GM21619 (cell line): ENCODE measurements at regions not wholly inside any gene's neighbourhood (a gene's known extent, or its start where the extent isn't known, plus 50 kb on each side); places are given as distances from the start of the nearest gene placed in this dataset.
A peak's percentile ranks its signal among the peaks of the same experiment; 100 is the strongest.

Source experiments
- ATAC-seq: cut with Tn5 transposase; IDR thresholded peaks from one replicate; pipeline ENCODE4 v1.9.1; 2021; ENCODE audit not compliant: unreplicated experiment

DNA sequence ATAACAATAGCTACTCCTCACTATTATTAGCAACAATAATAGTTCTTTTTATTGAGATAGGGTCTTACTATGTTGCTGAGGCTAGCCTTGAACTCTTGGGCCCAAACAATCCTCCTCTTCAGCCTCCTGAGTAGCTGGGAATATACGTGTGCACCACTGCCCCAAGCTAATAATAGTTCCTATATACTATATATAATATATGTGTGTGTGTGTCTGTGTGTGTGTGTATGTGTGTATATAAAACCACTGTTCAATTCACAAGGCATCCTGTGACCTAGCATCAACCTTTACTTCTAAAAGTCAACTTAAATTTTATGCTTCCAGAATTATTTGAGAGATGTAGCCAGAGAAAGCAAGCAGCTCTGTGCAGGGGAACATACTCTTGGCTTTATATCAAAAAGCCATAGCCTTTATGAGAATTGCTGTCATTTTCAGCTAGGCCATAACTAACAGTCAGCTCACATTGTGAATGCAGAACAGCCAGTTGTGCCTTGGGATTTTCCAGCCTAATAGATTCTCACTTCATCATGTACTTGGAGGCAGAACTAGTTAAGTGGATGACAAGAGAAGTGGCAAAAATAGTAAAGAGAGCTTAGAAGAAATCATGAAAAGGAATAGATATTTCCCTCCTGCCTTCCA, 665.5 kb downstream of the NYAP2 start:
- no peak for ATAC-seq

GRCh38 chr2:226063704-226064440, 664.4 kb downstream of the NYAP2 start:
- no peak for ATAC-seq

DNA sequence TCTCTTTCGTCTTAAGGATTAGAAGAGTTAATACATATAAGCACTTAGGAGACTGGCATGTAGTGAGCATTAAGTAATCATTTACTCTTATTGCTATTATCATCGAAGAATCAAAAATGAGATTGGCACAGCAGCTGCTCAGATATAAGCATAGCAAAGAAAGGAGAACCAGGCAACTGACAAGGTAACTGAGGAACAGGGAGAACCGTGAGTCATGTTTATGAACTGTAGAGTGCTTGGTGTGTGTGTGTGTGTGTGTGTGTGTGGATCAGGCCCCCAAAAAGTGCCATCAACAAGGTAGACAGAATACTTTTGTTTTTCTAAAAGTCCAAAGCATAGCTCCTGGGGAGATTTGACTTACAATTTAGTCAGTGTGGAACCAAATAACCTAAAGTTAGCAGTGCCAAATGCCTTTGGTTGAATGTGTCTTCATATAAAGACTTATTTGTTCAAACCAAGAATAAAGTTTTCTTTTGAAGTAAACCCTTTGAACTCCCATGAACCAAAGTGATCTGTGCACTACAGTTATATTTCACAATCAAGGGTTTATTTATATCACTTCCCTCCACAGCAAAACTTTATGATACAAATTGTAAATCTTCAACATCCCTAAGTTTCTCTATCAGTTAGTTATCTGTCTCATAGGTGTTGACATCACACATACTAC, 660.6 kb downstream of the NYAP2 start:
- ATAC-seq = no peak

DNA sequence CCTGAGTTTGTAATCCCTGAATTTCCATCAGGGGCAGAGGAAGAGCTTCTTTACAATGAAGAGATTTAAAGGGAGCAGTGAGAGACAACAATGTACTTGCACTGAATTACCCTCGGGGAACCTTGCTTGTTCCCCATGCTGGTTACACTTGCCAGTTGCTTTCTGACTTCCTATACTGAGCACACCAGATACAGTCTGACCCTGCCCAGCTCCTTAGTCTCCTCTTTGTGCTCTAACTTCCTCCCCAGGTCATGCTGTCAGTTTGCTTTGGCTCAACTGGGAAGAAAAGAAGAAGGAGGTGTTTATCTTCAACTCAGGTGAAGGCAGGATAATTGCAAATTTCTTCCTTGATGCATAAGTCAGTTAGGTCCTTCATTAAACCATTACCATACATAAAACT, 658.4 kb downstream of the NYAP2 start:
- no peak for ATAC-seq

DNA sequence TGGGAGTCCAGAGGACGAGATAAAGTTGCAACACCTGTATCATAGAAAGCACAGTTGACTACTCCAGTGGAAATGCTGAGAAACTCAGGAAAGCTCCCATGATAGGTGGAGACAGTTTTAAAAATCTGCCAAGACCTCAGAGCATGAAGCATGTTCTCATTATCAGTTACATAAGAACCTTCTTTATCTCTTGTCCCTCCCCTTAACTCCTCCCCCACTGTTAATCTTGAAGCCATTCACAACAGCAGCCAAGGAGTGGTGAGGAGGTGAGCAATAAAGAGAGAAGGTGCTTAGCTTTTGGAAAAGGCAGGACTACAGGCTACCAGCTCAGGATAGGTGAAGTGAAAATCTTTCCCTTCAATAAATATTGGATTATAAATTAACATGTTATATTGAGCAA, 657.9 kb downstream of the NYAP2 start:
- no peak for ATAC-seq

GRCh38 chr2:226052772-226053416, 653.4 kb downstream of the NYAP2 start:
- ATAC-seq = no peak

DNA sequence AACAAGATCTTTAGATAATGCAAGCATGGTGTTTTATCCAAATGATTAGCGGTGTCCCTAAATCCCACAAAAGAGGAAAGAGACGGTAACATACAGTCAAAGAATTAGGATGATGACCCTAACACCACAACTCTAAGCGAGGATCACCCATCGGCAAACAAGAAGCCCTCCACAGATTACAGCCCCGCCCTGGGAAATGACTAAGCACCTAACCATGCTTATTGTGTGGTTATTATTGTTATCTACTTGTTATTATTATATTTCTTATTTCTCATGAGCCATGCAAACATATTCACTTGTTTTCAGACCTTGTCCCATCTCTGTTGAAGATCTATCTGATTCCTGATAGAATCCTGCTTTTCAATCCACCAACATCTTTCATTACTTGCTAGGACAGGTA, 651.3 kb downstream of the NYAP2 start:
- no peak for ATAC-seq

GRCh38 chr2:226048611-226049010, 649.1 kb downstream of the NYAP2 start:
- ATAC-seq = no peak

DNA sequence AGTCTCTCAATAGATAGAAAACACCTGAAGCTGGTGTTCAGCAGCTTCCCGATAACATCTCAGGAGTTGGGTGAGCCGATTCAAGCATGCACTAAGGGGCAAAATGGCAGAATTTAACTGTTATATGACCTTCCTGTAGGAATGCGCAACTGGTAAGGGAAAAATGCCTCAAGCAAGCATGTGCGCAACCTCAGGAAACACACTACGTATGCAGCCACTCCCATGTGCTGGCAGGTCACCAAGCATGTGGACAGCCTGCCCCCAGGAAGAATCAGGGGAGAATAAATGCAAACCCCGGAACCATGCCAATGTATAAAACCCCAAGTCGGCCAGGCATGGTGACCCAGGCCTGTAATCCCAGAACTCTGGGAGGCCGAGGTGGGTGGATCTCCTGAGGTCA, 645.6 kb downstream of the NYAP2 start:
- no peak for ATAC-seq

DNA sequence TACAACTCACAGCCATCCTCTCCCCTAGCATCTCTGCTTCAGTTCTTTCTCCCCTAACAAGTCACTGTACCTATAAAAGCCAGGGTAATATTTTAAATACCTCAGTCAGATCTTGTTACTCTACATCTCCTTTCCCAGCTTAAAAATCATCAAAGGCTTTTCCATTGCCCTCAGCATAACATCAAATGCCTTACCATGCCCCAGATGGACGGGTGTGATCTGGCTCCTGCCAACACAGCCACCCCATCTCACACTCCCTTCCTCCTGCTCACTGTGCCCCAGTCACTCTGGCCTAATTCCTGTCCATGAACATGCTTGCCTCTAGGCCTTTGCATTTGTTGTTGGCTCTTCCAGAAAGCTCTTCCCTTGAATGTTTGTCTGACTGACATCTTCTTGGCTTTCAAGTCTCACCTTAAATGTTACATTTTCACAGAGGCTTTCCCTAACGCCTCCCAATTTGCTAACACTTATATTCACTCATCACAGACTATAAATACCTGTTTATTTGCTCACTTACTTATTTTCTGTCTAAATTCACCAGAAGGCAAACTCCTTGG, 640.9 kb downstream of the NYAP2 start:
- ATAC-seq = no peak

- ATAC-seq = no peak
Observed at GRCh38 chr2:226037526-226037925, 638.0 kb downstream of the NYAP2 start.

GRCh38 chr2:226031647-226032501, 632.4 kb downstream of the NYAP2 start:
- no peak for ATAC-seq

DNA sequence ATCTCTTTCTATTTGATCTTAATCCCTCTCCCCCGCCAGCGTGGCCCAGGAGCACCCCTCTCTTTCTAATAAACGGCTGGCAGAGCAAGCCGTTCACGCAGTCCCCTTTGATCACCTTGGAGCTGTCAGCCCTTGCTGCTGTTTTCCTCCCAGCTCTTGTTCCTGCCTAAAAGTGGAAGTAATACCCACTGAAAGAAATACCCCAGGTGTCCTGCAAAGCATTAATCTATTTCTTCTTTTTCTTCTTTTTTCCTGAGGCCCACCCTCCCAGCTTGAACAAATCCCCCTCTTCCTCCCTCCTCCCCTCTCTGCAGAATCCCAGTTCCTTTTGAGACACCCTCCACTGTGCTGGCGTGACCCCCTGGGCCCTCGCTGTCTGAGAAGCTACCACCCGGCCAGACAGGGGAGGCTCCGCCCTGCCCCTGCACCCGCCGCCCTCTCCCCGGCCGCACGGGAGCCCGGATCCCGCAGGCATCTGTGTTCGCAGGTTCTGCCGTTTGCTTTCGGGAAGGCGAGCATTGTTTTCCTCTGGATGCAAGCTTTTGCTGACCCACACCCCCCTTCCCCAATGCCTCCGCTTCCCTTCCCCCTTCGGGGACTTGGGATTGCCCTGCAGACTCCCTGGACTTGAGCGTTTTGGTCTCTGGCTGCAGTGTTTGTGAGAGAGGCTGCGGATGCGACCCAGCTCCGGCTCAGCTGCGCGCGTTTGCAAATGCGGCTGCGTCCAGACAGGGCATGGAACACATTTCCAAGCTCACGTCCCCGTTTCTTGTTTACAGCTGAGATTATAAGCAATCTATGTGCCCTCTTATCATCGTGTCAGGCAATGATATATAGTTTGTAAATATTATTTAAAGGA, 631.5 kb downstream of the NYAP2 start:
- peak; percentile 49 for ATAC-seq

DNA sequence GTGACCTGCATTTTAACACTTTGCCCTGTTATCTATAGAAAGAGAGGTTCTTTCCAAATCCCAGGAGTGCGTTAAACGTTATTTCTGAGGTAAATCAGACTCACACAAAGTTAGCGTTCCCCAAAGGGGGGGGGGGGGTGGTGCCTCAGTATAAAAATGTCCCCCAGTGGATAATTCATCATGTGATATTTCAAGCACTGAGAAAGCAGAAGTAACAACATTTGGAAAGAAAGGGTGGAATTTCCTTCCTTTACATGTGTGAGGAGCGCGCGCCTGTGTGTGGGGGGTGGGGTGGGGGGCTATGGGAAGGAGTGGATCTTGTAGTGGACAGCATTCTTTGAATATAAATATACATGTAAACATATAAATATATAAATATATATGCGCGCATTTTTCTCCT, 630.9 kb downstream of the NYAP2 start:
- no peak for ATAC-seq

DNA sequence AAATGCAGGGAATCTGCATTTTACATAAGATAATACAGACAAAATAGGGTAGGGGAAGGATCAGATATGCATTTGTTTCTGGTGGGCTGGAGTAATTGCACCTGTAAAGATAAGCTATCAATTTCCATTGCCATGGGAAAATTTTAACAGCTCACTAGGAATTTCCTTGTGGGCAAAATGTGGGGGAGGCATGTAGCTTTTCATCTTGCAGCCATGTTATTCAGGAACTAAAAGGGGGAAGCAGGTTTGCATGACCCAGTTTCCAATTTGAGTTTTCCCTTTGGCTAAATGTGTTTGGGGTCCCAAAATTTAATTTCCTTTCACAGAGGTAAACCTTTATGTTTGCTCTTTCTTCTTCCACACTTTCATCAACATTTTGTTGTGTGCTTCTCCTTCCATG, 624.4 kb downstream of the NYAP2 start:
- no peak for ATAC-seq

DNA sequence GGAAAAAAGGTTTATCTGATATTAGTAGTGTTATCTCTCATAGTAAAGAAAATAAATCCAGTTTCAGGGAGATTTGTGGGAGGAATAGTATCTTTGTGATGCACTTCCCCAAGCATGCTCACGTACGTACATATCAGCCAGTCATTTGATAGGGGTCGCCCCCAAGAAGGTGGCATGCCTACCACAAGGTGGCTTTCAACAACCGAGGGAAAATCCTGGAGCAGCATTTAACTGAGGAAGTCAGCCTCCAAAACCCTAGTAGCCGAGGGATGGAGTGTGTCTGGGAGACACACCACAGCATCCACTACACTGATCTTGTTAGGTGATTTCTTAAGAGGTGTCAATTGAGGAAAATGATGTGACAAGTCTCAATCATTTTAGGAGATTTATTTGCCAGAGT, 623.9 kb downstream of the NYAP2 start:
- ATAC-seq = no peak

- ATAC-seq = no peak
Observed at GRCh38 chr2:226020956-226021355, 621.4 kb downstream of the NYAP2 start.

- ATAC-seq = no peak
Observed at GRCh38 chr2:226020176-226020575, 620.7 kb downstream of the NYAP2 start.

DNA sequence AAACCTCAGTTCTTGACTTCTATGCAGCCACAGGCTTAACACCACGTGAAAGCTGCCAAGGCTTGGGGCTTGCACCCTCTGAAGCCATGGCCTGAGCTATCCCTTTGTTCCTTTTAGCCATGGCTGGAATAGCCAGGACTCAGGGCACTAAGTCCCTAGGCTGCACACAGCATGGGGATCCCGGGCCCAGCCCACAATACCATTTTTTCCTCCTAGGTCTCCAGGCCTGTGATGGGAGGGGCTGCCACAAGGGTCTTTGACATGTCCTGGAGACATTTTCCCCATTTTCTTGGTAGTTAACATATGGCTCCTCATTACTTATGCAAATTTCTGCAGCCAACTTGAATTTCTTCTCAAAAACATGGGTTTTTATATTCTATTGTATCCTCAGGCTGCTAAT, 619.1 kb downstream of the NYAP2 start:
- ATAC-seq = no peak

DNA sequence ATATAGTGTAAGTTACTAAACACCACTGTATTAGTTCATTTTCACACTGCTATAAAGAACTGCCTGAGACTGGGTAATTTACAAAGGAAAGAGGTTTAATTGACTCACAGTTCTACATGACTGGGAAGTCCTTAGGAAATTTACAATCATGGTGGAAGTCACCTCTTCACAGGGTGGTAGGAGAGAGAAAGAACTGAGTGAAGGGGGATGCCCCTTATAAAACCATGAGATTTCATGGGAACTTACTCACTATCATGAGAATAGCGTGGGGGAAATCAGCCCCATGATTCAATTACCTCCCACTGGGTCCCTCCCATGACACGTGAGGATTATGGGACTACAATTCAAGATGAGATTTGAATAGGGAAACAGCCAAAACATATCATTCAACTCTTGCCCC, 618.0 kb downstream of the NYAP2 start:
- ATAC-seq = no peak
